H9 (cell line): ENCODE measurements at regions not wholly inside any gene's neighbourhood (a gene's known extent, or its start where the extent isn't known, plus 50 kb on each side); places are given as distances from the start of the nearest gene placed in this dataset.

ENCODE experiments used
- DNase-seq: peaks from one replicate; pipeline ENCODE4 v3.0.0-alpha.2; 2017
- H2AFZ ChIP-seq: one replicate; pipeline ENCODE4 v1.6.1; 2013; ENCODE audit warnings: mild to moderate bottlenecking, low read length, control low read depth, moderate library complexity
- H2AK5ac ChIP-seq: 2 replicates; pipeline ENCODE4 v1.6.1; 2013; ENCODE audit warnings: low read length, control low read depth, mixed read lengths; ENCODE audit not compliant: insufficient read length
- H2BK120ac ChIP-seq: one replicate; pipeline ENCODE4 v1.6.1; 2013; ENCODE audit warnings: low read depth, mild to moderate bottlenecking, low read length, control low read depth, inconsistent platforms; ENCODE audit not compliant: poor library complexity, severe bottlenecking
- H2BK12ac ChIP-seq: 2 replicates; pipeline ENCODE4 v1.6.1; 2013; ENCODE audit warnings: low read length, control low read depth, mixed read lengths, low read depth; ENCODE audit not compliant: insufficient read length
- H2BK15ac ChIP-seq: 2 replicates; pipeline ENCODE4 v1.6.1; 2013; ENCODE audit warnings: low read depth, low read length, control low read depth
- H2BK20ac ChIP-seq: one replicate; pipeline ENCODE4 v1.6.1; 2013; ENCODE audit warnings: low read depth, mild to moderate bottlenecking, low read length, control low read depth, inconsistent platforms; ENCODE audit not compliant: poor library complexity, severe bottlenecking
- H2BK5ac ChIP-seq: 2 replicates; pipeline ENCODE4 v1.6.1; 2013; ENCODE audit warnings: low read length, control low read depth, mixed read lengths; ENCODE audit not compliant: insufficient read length
- H3K14ac ChIP-seq: 2 replicates; pipeline ENCODE4 v1.6.1; 2013; ENCODE audit warnings: low read length, control low read depth; ENCODE audit not compliant: insufficient read depth
- H3K18ac ChIP-seq: 2 replicates; pipeline ENCODE4 v1.6.1; 2013; ENCODE audit warnings: low read depth, mild to moderate bottlenecking, mixed read lengths, low read length, control low read depth; ENCODE audit not compliant: insufficient read length
- H3K23ac ChIP-seq: 2 replicates; pipeline ENCODE4 v1.6.1; 2013; ENCODE audit warnings: low read length, control low read depth, mixed read lengths, low read depth; ENCODE audit not compliant: insufficient read length
- H3K23me2 ChIP-seq: 2 replicates; pipeline ENCODE4 v1.6.1; 2013; ENCODE audit warnings: low read depth, mild to moderate bottlenecking, mixed read lengths, low read length, control low read depth; ENCODE audit not compliant: insufficient read length, poor library complexity, severe bottlenecking
- H3K27ac ChIP-seq: 2 replicates; pipeline ENCODE4 v1.5.1; 2013; ENCODE audit warnings: low read length, control low read depth, mixed read lengths, low read depth; ENCODE audit not compliant: insufficient read length
- H3K27me3 ChIP-seq: 2 replicates; pipeline ENCODE4 v1.6.1; 2013; ENCODE audit warnings: low read length, control low read depth, inconsistent platforms; ENCODE audit not compliant: insufficient read depth
- H3K4ac ChIP-seq: 2 replicates; pipeline ENCODE4 v1.6.1; 2013; ENCODE audit warnings: low read depth, mild to moderate bottlenecking, control low read depth, inconsistent platforms, low read length, moderate library complexity
- H3K4me1 ChIP-seq: 2 replicates; pipeline ENCODE4 v1.6.1; 2013; ENCODE audit warnings: low read length, control low read depth, inconsistent platforms; ENCODE audit not compliant: insufficient read depth
- H3K4me2 ChIP-seq: 2 replicates; pipeline ENCODE4 v1.6.1; 2013; ENCODE audit warnings: low read length, control low read depth, mixed read lengths; ENCODE audit not compliant: insufficient read length, insufficient read depth
- H3K56ac ChIP-seq: 2 replicates; pipeline ENCODE4 v1.6.1; 2013; ENCODE audit warnings: low read depth, mild to moderate bottlenecking, mixed read lengths, low read length, control low read depth; ENCODE audit not compliant: insufficient read length
- H3K79me1 ChIP-seq: 2 replicates; pipeline ENCODE4 v1.6.1; 2013; ENCODE audit warnings: low read depth, mild to moderate bottlenecking, moderate library complexity, low read length, control low read depth, inconsistent platforms; ENCODE audit not compliant: insufficient read depth, poor library complexity, severe bottlenecking
- H3K79me2 ChIP-seq: 2 replicates; pipeline ENCODE4 v1.6.1; 2013; ENCODE audit warnings: low read length, control low read depth, inconsistent platforms; ENCODE audit not compliant: insufficient read depth
- H3K9ac ChIP-seq: 2 replicates; pipeline ENCODE4 v1.6.1; 2013; ENCODE audit warnings: low read length, control low read depth, mixed read lengths; ENCODE audit not compliant: insufficient read length; ENCODE audit errors: extremely low read depth
- H3K9me3 ChIP-seq: one replicate; pipeline ENCODE4 v1.6.1; 2013; ENCODE audit warnings: low read depth, low read length, inconsistent platforms; ENCODE audit not compliant: control insufficient read depth
- H3T11ph ChIP-seq: one replicate; pipeline ENCODE4 v1.6.1; 2013; ENCODE audit warnings: mild to moderate bottlenecking, low read length, control low read depth, inconsistent platforms
- H4K20me1 ChIP-seq: one replicate; pipeline ENCODE4 v1.6.1; 2013; ENCODE audit not compliant: control insufficient read depth, insufficient read length, insufficient read depth
- H4K5ac ChIP-seq: 2 replicates; pipeline ENCODE4 v1.6.1; 2013; ENCODE audit warnings: low read depth, mild to moderate bottlenecking, mixed read lengths, low read length, control low read depth; ENCODE audit not compliant: insufficient read length
- H4K8ac ChIP-seq: replicated peaks from 2 replicates; pipeline ENCODE4 v1.6.1; 2013; ENCODE audit warnings: low read length, control low read depth, mixed read lengths, low read depth; ENCODE audit not compliant: insufficient read length
- H4K91ac ChIP-seq: 2 replicates; pipeline ENCODE4 v1.6.1; 2013; ENCODE audit warnings: low read depth, mild to moderate bottlenecking, moderate library complexity, mixed read lengths, low read length, control low read depth; ENCODE audit not compliant: insufficient read length
- H3K27ac Mint-ChIP-seq, 3 experiments: 2 replicates in 2 of 3; 3 replicates in 1 of 3; pipeline ENCODE4 v1.8.0; 2020 to 2021; ENCODE audit warnings: mixed read lengths in 3 of 3, mild to moderate bottlenecking in 1 of 3, moderate library complexity in 1 of 3
- H3K27me3 Mint-ChIP-seq: 2 replicates; pipeline ENCODE4 v1.8.0; 2021; ENCODE audit warnings: low read depth, mild to moderate bottlenecking, moderate library complexity, mixed read lengths
- H3K36me3 Mint-ChIP-seq, 3 experiments: 2 replicates in 2 of 3; 3 replicates in 1 of 3; pipeline ENCODE4 v1.8.0; 2020 to 2021; ENCODE audit warnings: low read depth in 3 of 3, mixed read lengths in 3 of 3; ENCODE audit not compliant: insufficient read depth in 1 of 3
- H3K4me1 Mint-ChIP-seq, 2 experiments: 2 replicates each; pipeline ENCODE4 v1.8.0; 2020; ENCODE audit warnings: mixed read lengths in 2 of 2
- H3K4me3 Mint-ChIP-seq, 2 experiments: 2 replicates in 1 of 2; 3 replicates in 1 of 2; pipeline ENCODE4 v1.8.0; 2020 to 2021; ENCODE audit warnings: mild to moderate bottlenecking in 2 of 2, mixed read lengths in 2 of 2, moderate library complexity in 1 of 2
- H3K9me3 Mint-ChIP-seq, 2 experiments: 2 replicates in 1 of 2; 3 replicates in 1 of 2; pipeline ENCODE4 v1.8.0; 2020; ENCODE audit warnings: mild to moderate bottlenecking in 2 of 2, mixed read lengths in 2 of 2, moderate library complexity in 1 of 2
- CTCF ChIP-seq: fragments of 200-600 bp; sonication (generic); conservative IDR thresholded peaks from 3 replicates; pipeline ENCODE4 v1.8.0; 2021; ENCODE audit warnings: antibody characterized with exemption, mild to moderate bottlenecking
- WGBS: extraction: QIAGEN DNeasy Blood & Tissue Kit; methylation state at CpG from one replicate; pipeline ENCODE4 v1.1.7; 2013; ENCODE audit warnings: missing lambda C conversion rate, low lambda C conversion rate, mixed read lengths; ENCODE audit not compliant: insufficient read length; ENCODE audit errors: extremely low coverage; 5-methylcytosine and 5-hydroxymethylcytosine counted together

GRCh38 chr1:87595384-87595781 is 266.7 kb downstream of the LMO4 start:
- H3K14ac ChIP-seq, result no peak overlapping the region
- H3K4me3 Mint-ChIP-seq, result no peak overlapping the region
- no peaks in the 10 kb centered on the region for H3K79me1 ChIP-seq
- no peak overlapping the region for H4K8ac ChIP-seq
- H2AFZ ChIP-seq, result no peak overlapping the region
- H3K9me3 ChIP-seq, result no peaks in the 10 kb centered on the region
- no peaks in the 10 kb centered on the region for H3K27me3 Mint-ChIP-seq
- H3K27ac ChIP-seq, result no peak overlapping the region
- no peak overlapping the region for H4K91ac ChIP-seq
- H3K27ac Mint-ChIP-seq, result peak overlapping the region in 1 of 3 experiments; percentile 59; a peak in 1 of 7 replicates
- H3K4me1 ChIP-seq, result peaks cover 2% of the 10 kb centered on the region; the same call in 1 of the 2 replicates
- no peak overlapping the region for H3T11ph ChIP-seq
- WGBS, result no CpG with 5 or more reads among the region's 3 CpGs
- H3K9me3 Mint-ChIP-seq, result no peaks in the 10 kb centered on the region
- no peak overlapping the region for H2BK15ac ChIP-seq
- no peak overlapping the region for H3K9ac ChIP-seq
- H3K23ac ChIP-seq, result no peak overlapping the region
- H4K5ac ChIP-seq, result no peak overlapping the region
- DNase-seq, result no peak
- H3K4ac ChIP-seq, result no peak overlapping the region
- H2AK5ac ChIP-seq, result no peak overlapping the region
- H3K4me2 ChIP-seq, result no peak overlapping the region
- no peaks in the 10 kb centered on the region for H3K23me2 ChIP-seq
- H3K18ac ChIP-seq, result no peak overlapping the region
- no peak overlapping the region for H2BK20ac ChIP-seq
- peaks cover 3 to 13% of the 10 kb centered on the region in 2 experiments for H3K4me1 Mint-ChIP-seq
- H2BK5ac ChIP-seq, result no peak overlapping the region
- no peak overlapping the region for H2BK12ac ChIP-seq
- H3K36me3 Mint-ChIP-seq, result no peaks in the 10 kb centered on the region
- H3K27me3 ChIP-seq, result no peaks in the 10 kb centered on the region
- H3K79me2 ChIP-seq, result no peaks in the 10 kb centered on the region
- no peak overlapping the region for H3K56ac ChIP-seq
- TF ChIP-seq CTCF, result no peak
- no peaks in the 10 kb centered on the region for H4K20me1 ChIP-seq
- H2BK120ac ChIP-seq, result no peak overlapping the region
